Nephron (organoid): ENCODE measurements at regions not wholly inside any gene's neighbourhood (a gene's known extent, or its start where the extent isn't known, plus 50 kb on each side); places are given as distances from the start of the nearest gene placed in this dataset.

ENCODE experiments used
- H3K27ac Mint-ChIP-seq, 3 experiments: 2 replicates each; pipeline ENCODE4 v1.8.0; 2020; ENCODE audit warnings: mixed read lengths in 3 of 3, mild to moderate bottlenecking in 2 of 3, moderate library complexity in 1 of 3
- H3K27me3 Mint-ChIP-seq: 2 replicates; pipeline ENCODE4 v1.8.0; 2021; ENCODE audit warnings: low read depth, mild to moderate bottlenecking, moderate library complexity, mixed read lengths
- H3K36me3 Mint-ChIP-seq: 2 replicates; pipeline ENCODE4 v1.8.0; 2020; ENCODE audit warnings: low read depth, mixed read lengths
- H3K4me1 Mint-ChIP-seq: 2 replicates; pipeline ENCODE4 v1.8.0; 2020; ENCODE audit warnings: mixed read lengths
- H3K4me3 Mint-ChIP-seq, 3 experiments: 2 replicates each; pipeline ENCODE4 v1.8.0; 2020; ENCODE audit warnings: mild to moderate bottlenecking in 3 of 3, mixed read lengths in 3 of 3, moderate library complexity in 2 of 3
- H3K9me3 Mint-ChIP-seq: 2 replicates; pipeline ENCODE4 v1.8.0; 2020; ENCODE audit warnings: mixed read lengths
- TF ChIP-seq, protein P1 (sequence below), 3 experiments: fragments of 200-600 bp; sonication (generic); IDR thresholded peaks; one replicate each; pipeline ENCODE4 v1.5.0; 2021; ENCODE audit warnings: antibody characterized with exemption in 3 of 3; ENCODE audit not compliant: unreplicated experiment in 3 of 3

DNA sequence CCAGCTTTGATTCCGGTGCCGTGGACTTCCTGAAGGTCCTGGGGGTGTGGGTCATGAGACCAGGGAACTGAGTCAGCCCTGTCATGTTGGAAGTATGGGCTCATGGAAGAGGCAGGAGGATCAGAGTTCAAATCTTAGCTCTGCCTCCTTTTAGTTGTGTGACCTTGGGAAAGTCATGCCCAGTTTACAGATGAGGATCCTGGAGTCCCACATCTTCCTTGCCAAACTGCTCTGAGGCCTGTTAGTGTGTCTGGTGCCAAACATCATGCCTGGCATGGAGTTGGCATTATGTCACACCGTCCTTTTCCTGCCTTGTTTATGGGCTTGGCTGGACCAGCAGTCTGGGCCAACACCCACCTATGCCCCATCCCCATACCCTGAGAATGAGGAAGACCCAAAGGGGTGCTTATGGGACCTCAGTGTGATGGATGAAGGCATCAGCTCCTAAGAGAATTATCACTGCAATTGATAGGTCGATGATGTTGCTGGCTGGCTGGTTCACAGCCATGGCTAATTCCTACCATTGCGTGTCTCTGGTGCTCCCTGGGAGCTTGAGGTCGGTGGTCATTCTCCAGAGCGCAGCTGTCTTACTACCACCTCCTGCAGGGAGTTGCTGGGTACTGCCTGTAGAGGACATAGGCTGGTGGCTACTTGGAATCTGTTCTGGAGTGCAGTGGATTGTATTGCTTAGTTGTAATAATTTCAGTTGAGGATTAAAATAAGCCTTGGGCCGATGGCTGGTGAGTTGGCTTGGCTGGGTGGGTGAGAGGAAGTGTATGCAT lies 140.5 kb upstream of the PITX1 start:
- TF ChIP-seq, protein P1, sequence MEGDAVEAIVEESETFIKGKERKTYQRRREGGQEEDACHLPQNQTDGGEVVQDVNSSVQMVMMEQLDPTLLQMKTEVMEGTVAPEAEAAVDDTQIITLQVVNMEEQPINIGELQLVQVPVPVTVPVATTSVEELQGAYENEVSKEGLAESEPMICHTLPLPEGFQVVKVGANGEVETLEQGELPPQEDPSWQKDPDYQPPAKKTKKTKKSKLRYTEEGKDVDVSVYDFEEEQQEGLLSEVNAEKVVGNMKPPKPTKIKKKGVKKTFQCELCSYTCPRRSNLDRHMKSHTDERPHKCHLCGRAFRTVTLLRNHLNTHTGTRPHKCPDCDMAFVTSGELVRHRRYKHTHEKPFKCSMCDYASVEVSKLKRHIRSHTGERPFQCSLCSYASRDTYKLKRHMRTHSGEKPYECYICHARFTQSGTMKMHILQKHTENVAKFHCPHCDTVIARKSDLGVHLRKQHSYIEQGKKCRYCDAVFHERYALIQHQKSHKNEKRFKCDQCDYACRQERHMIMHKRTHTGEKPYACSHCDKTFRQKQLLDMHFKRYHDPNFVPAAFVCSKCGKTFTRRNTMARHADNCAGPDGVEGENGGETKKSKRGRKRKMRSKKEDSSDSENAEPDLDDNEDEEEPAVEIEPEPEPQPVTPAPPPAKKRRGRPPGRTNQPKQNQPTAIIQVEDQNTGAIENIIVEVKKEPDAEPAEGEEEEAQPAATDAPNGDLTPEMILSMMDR (IDR thresholded peaks at IDR 0.05; ENCODE audit: unreplicated experiment in 3 of 3): no peak
- Mint-ChIP-seq H3K27ac (no peak overlapping the region), H3K27me3 (peaks cover 44% of the 10 kb centered on the region), H3K4me3 (no peak overlapping the region), H3K36me3 (no peaks in the 10 kb centered on the region), H3K9me3 (no peaks in the 10 kb centered on the region), H3K4me1 (no peaks in the 10 kb centered on the region)

DNA sequence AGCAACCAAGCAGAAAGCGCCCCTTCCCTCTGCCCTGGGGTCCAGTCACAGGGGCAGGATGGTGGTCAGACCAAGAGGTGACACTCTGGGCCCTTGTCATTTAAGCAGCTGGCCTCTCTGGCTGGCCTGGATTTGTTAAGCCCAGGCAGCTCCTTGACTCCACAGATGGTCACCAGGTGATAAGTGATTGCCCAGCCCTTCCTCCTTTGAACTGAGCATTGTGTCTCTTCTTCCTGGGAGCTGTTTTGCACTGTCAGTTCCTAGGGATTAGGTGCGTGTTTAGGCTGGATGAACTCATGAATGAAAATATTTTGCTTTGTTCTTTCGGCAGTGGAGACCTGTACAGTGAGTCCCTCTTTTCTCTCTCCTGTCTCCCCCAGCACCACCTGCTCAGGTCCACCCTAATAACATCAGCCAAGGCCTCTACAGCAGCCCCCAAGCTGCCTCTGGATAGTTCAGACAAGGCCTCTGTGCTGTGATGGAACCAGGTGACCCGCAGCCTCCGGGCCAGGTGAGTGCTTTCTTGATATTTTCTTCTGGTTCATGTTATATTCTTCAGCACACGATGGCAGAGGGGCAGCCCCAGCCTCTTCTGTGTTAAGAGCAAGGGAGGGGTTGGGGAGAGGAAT lies 139.7 kb upstream of the PITX1 start:
- Mint-ChIP-seq H3K27me3 (peaks cover 48% of the 10 kb centered on the region), H3K36me3 (no peaks in the 10 kb centered on the region), H3K27ac (no peak overlapping the region), H3K9me3 (no peaks in the 10 kb centered on the region), H3K4me3 (no peak overlapping the region), H3K4me1 (no peaks in the 10 kb centered on the region)
- TF ChIP-seq, protein P1 (IDR thresholded peaks at IDR 0.05; ENCODE audit: unreplicated experiment in 3 of 3): no peak

DNA sequence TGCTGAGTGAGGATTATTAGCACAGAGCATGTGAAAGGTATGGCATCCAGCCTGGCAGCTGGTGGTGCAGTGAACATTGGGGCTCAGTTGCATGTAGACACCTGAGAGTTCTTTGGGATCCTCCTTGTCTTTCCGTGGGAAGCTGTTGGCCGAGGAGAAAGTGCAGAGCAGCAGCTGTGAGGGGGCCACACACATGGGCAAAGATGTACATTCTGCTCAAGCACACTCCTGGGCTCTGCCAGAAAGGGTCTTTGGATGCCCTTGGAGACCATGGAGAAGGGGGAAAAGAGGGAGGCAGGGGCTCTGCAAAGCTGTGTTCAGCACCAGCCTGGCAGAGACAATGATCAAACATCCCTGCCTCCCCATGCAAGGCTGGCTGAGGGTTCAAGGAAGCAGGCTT lies 138.7 kb upstream of the PITX1 start:
- Mint-ChIP-seq H3K27me3 (peaks cover 51% of the 10 kb centered on the region), H3K36me3 (no peaks in the 10 kb centered on the region), H3K27ac (no peak overlapping the region), H3K4me3 (no peak overlapping the region), H3K9me3 (no peaks in the 10 kb centered on the region), H3K4me1 (no peaks in the 10 kb centered on the region)
- TF ChIP-seq, protein P1 (IDR thresholded peaks at IDR 0.05; ENCODE audit: unreplicated experiment in 3 of 3): no peak

DNA sequence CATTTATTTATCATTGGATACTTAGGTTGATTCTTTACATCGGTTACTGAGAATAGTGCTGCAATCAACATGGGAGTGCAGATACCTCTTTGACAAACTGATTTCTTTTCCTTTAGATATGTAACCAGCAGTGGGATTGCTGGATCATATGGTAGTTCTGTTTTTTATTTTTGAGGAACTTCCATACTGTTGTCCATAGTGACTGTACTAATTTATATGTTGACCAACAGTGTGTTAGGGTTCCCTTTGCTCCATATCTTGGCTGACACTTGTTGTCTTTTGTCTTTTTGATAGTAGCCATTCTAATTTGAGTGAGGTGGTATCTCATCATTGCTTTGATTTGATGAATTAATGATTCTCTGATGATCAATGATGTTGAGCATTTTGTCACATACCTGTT lies 137.3 kb upstream of the PITX1 start:
- Mint-ChIP-seq H3K27ac (no peak overlapping the region), H3K4me1 (no peaks in the 10 kb centered on the region), H3K9me3 (no peaks in the 10 kb centered on the region), H3K36me3 (no peaks in the 10 kb centered on the region), H3K27me3 (peaks cover 58% of the 10 kb centered on the region), H3K4me3 (no peak overlapping the region)
- TF ChIP-seq, protein P1 (IDR thresholded peaks at IDR 0.05; ENCODE audit: unreplicated experiment in 3 of 3): no peak

DNA sequence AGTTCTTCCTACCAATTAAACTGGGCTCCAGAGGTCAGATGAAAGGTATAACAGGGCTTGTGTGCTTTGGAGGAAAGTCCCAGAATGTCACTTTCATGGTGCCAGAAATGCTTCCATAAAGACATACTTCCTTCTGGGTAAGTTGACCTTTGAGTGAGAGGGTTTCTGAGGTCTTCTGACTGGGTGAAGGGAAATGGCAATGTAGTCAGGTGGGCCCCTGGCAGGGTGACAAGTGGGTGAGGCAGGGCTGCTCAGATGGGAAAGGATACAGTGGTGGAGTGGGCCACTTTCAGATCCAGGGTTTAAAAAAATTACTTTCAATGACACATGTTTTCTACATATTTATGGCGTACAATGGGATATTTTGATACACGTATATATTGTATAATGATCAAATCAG lies 136.5 kb upstream of the PITX1 start:
- Mint-ChIP-seq H3K9me3 (no peaks in the 10 kb centered on the region), H3K4me3 (no peak overlapping the region), H3K27me3 (peaks cover 66% of the 10 kb centered on the region), H3K36me3 (no peaks in the 10 kb centered on the region), H3K4me1 (no peaks in the 10 kb centered on the region), H3K27ac (no peak overlapping the region)
- TF ChIP-seq, protein P1 (IDR thresholded peaks at IDR 0.05; ENCODE audit: unreplicated experiment in 3 of 3): no peak

DNA sequence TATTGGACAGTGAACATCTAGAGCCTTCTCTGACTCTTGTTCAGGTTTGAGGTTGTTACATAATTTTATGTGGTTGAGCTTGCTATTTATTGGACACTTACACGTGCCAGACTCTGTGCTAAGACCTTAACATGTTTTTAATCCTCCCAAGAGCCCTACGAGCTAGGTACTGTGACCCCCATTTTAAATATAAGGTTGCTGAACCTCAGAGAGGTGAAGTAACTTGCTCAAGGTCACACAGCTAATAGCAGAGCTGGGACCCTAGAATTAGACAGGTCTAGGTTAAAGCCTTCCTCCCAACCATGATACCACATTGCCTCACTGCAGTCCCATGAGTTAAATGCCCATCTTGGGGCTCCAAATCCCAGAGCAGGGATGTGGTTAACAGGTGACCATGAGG lies 135.7 kb upstream of the PITX1 start:
- TF ChIP-seq, protein P1 (IDR thresholded peaks at IDR 0.05; ENCODE audit: unreplicated experiment in 3 of 3): no peak
- H3K4me1 Mint-ChIP-seq: no peaks in the 10 kb centered on the region
- no peaks in the 10 kb centered on the region for H3K9me3 Mint-ChIP-seq
- H3K36me3 Mint-ChIP-seq: no peaks in the 10 kb centered on the region
- H3K27me3 Mint-ChIP-seq: peaks cover 71% of the 10 kb centered on the region
- no peak overlapping the region for H3K4me3 Mint-ChIP-seq
- H3K27ac Mint-ChIP-seq: no peak overlapping the region
